ENCODE measurements at regions not wholly inside any gene's neighbourhood (a gene's known extent, or its start where the extent isn't known, plus 50 kb on each side); places are given as distances from the start of the nearest gene placed in this dataset.

DNA sequence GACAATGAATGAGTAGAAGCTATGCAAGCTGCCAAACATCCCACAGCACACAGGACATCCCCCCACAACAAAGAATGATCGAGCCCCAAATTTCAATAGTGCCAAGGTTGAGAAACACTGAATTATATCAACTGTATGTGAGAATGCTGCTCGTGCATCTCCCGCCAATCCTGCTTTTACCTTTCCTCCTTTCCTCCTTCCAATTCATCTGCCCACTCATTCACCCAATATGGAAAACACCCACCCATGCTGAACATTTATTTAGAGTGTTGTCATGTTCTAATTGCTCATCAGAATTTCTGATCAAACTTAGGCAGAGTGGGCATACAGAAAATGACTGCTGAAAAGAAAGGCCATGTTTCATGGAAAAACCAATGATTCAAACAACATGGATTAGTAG lies 183.0 kb downstream of the TMEM114 start:
- TF ChIP-seq, protein P1, sequence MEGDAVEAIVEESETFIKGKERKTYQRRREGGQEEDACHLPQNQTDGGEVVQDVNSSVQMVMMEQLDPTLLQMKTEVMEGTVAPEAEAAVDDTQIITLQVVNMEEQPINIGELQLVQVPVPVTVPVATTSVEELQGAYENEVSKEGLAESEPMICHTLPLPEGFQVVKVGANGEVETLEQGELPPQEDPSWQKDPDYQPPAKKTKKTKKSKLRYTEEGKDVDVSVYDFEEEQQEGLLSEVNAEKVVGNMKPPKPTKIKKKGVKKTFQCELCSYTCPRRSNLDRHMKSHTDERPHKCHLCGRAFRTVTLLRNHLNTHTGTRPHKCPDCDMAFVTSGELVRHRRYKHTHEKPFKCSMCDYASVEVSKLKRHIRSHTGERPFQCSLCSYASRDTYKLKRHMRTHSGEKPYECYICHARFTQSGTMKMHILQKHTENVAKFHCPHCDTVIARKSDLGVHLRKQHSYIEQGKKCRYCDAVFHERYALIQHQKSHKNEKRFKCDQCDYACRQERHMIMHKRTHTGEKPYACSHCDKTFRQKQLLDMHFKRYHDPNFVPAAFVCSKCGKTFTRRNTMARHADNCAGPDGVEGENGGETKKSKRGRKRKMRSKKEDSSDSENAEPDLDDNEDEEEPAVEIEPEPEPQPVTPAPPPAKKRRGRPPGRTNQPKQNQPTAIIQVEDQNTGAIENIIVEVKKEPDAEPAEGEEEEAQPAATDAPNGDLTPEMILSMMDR (IDR thresholded peaks at IDR 0.05) = no peak
- TF ChIP-seq POLR2AphosphoS5 (IDR thresholded peaks at IDR 0.05) (no peak), EP300 (IDR thresholded peaks at IDR 0.05) (no peak), POLR2A (IDR thresholded peaks at IDR 0.05; ENCODE audit: low read depth) (no peak)

Data from esophagus muscularis mucosa (tissue), 4 donors.